ENCODE measurements at regions not wholly inside any gene's neighbourhood (a gene's known extent, or its start where the extent isn't known, plus 50 kb on each side); places are given as distances from the start of the nearest gene placed in this dataset.

DNA sequence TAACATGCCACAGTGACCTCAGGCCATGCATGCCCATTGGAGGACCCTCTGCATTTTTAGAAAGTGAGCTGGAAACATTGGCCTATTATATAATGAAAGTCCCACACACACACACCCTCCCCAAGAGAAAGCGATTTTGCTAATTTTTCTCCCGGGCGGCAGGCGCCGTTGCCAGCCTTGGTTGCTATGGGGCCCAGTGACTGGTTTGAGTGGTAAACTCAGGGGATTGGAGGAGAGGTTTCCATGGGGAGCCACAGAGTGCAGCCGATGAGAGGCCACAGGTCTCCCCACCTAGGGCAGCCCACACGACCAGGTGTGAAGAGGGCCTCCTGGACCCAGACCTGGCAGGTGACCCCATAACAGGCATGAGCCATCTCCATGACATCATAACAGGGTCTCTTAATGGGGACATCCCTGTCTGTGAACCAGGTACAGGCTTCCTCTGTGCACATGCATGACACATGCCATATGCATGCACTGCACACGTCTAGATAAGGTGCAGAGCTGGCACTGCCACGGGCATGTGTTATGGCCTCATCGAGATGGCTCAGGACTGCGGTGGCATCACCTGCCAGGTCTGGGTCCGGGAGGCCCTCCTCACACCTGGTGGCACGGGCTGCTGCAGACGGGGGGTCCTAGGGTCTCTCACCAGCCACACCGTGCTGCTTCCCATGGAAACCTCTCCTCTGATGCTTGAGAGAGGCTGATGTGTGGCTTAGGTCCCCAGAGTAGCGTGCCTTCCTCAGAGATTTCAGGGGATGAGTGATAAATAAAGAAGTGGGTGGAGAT, 144.1 kb downstream of the RBFOX3 start:
- no peak for TF ChIP-seq RAD21 (IDR thresholded peaks at IDR 0.05; ENCODE audit: low read depth)
- TF ChIP-seq CREB1 (IDR thresholded peaks at IDR 0.05; ENCODE audit: low read depth), result no peak
- no peak for TF ChIP-seq YY1 (IDR thresholded peaks at IDR 0.05; ENCODE audit: low read depth)
- TF ChIP-seq, protein P1, sequence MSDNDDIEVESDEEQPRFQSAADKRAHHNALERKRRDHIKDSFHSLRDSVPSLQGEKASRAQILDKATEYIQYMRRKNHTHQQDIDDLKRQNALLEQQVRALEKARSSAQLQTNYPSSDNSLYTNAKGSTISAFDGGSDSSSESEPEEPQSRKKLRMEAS (IDR thresholded peaks at IDR 0.05), result no peak
- TF ChIP-seq FOXM1 (IDR thresholded peaks at IDR 0.05; ENCODE audit: borderline replicate concordance, low read depth), result no peak
- no peak for TF ChIP-seq ZBTB7A (IDR thresholded peaks at IDR 0.05; ENCODE audit: low read depth)
- TF ChIP-seq, protein P2, sequence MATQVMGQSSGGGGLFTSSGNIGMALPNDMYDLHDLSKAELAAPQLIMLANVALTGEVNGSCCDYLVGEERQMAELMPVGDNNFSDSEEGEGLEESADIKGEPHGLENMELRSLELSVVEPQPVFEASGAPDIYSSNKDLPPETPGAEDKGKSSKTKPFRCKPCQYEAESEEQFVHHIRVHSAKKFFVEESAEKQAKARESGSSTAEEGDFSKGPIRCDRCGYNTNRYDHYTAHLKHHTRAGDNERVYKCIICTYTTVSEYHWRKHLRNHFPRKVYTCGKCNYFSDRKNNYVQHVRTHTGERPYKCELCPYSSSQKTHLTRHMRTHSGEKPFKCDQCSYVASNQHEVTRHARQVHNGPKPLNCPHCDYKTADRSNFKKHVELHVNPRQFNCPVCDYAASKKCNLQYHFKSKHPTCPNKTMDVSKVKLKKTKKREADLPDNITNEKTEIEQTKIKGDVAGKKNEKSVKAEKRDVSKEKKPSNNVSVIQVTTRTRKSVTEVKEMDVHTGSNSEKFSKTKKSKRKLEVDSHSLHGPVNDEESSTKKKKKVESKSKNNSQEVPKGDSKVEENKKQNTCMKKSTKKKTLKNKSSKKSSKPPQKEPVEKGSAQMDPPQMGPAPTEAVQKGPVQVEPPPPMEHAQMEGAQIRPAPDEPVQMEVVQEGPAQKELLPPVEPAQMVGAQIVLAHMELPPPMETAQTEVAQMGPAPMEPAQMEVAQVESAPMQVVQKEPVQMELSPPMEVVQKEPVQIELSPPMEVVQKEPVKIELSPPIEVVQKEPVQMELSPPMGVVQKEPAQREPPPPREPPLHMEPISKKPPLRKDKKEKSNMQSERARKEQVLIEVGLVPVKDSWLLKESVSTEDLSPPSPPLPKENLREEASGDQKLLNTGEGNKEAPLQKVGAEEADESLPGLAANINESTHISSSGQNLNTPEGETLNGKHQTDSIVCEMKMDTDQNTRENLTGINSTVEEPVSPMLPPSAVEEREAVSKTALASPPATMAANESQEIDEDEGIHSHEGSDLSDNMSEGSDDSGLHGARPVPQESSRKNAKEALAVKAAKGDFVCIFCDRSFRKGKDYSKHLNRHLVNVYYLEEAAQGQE (IDR thresholded peaks at IDR 0.05; ENCODE audit: low read depth), result no peak
- TF ChIP-seq, protein P3, sequence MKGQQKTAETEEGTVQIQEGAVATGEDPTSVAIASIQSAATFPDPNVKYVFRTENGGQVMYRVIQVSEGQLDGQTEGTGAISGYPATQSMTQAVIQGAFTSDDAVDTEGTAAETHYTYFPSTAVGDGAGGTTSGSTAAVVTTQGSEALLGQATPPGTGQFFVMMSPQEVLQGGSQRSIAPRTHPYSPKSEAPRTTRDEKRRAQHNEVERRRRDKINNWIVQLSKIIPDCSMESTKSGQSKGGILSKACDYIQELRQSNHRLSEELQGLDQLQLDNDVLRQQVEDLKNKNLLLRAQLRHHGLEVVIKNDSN (IDR thresholded peaks at IDR 0.05), result no peak
- no peak for TF ChIP-seq CEBPB (IDR thresholded peaks at IDR 0.05)
- no peak for TF ChIP-seq EP300 (IDR thresholded peaks at IDR 0.05; ENCODE audit: borderline replicate concordance)
- no peak for TF ChIP-seq TCF12 (IDR thresholded peaks at IDR 0.05; ENCODE audit: low read depth)
- no peak for TF ChIP-seq TEAD4 (IDR thresholded peaks at IDR 0.05)
